Endothelial cell of umbilical vein (primary cell): ENCODE measurements at regions not wholly inside any gene's neighbourhood (a gene's known extent, or its start where the extent isn't known, plus 50 kb on each side); places are given as distances from the start of the nearest gene placed in this dataset.

Experiments used
- BruUV-seq: library from RNA; stranded (reverse); fragments of 400-500 nt; replicated peaks from 2 replicates; lab custom pipeline; 2021; lab: Mats Ljungman, UMichigan
- CTCF ChIA-PET: fragments of 300-600, 350-600 bp; sonication (Branson Sonifier 250); formaldehyde crosslinking; loops from one replicate; lab custom pipeline; 2021; ENCODE audit warnings: antibody characterized with exemption, inconsistent platforms; lab: Charles Lee
- POLR2A ChIA-PET: fragments of 300-600, 350-600 bp; sonication (Branson Sonifier 250); formaldehyde crosslinking; loops from one replicate; lab custom pipeline; 2021; ENCODE audit warnings: antibody characterized with exemption, inconsistent platforms; lab: Charles Lee
- DNase-seq: peaks from one replicate; pipeline ENCODE4 v3.0.0-alpha.2; 2011; ENCODE audit warnings: low read depth, low spot score
- FAIRE-seq: peaks from 2 replicates; lab custom pipeline; 2011; peaks lifted over from hg19 to GRCh38; lab: Jason Lieb, UNC
- H2AFZ ChIP-seq: 2 replicates; pipeline ENCODE4 v1.6.0; 2012; ENCODE audit warnings: low read depth, low read length, control low read depth, inconsistent platforms
- H3K27ac ChIP-seq: 2 replicates; pipeline ENCODE4 v1.5.1; 2011; ENCODE audit warnings: low read depth, mild to moderate bottlenecking, control low read depth, low read length, moderate library complexity; ENCODE audit not compliant: insufficient read depth
- H3K27me3 ChIP-seq, 2 experiments: 2 replicates each; pipeline versions ENCODE4 v1.6.0 to v1.6.1; 2011; ENCODE audit warnings: low read length in 2 of 2, mixed read lengths in 1 of 2; ENCODE audit not compliant: control insufficient read depth in 2 of 2, insufficient read depth in 2 of 2
- H3K36me3 ChIP-seq, 2 experiments: 2 replicates in 1 of 2; 3 replicates in 1 of 2; pipeline ENCODE4 v1.5.1; 2011; ENCODE audit warnings: low read length in 2 of 2, mild to moderate bottlenecking in 1 of 2, moderate library complexity in 1 of 2; ENCODE audit not compliant: control insufficient read depth in 2 of 2, insufficient read depth in 2 of 2; ENCODE audit errors: extremely low read depth in 1 of 2
- H3K4me1 ChIP-seq: 3 replicates; pipeline ENCODE4 v1.5.1; 2011; ENCODE audit warnings: mild to moderate bottlenecking, low read length; ENCODE audit not compliant: control insufficient read depth, insufficient read depth; ENCODE audit errors: extremely low read depth
- H3K4me2 ChIP-seq: 2 replicates; pipeline ENCODE4 v1.6.1; 2011; ENCODE audit warnings: low read length, control low read depth, mixed read lengths; ENCODE audit not compliant: insufficient read depth
- H3K4me3 ChIP-seq, 3 experiments: fragments of 200-600 bp in 1 of 3; sonication (generic), shearing (Covaris generic) in 1 of 3; replicated peaks in 1 of 3; 2 replicates each; pipeline ENCODE4 v1.5.1; 2011 to 2016; ENCODE audit warnings: control low read depth in 3 of 3, low read length in 3 of 3, mild to moderate bottlenecking in 2 of 3, inconsistent platforms in 1 of 3, low read depth in 1 of 3, moderate library complexity in 1 of 3; ENCODE audit not compliant: insufficient read depth in 1 of 3
- H3K79me2 ChIP-seq: 2 replicates; pipeline ENCODE4 v1.6.0; 2012; ENCODE audit warnings: low read length, inconsistent platforms; ENCODE audit not compliant: control insufficient read depth, insufficient read depth
- H3K9ac ChIP-seq: replicated peaks from 2 replicates; pipeline ENCODE3; 2011; ENCODE audit warnings: low read length, control low read depth; ENCODE audit not compliant: insufficient read depth; ENCODE audit errors: extremely low read depth
- H3K9me1 ChIP-seq: replicated peaks from 3 replicates; pipeline ENCODE4 v1.6.0; 2011; ENCODE audit warnings: mild to moderate bottlenecking, low read length; ENCODE audit not compliant: control insufficient read depth, insufficient read depth; ENCODE audit errors: extremely low read depth
- H3K9me3 ChIP-seq: replicated peaks from 2 replicates; pipeline ENCODE4 v1.5.1; 2012; ENCODE audit warnings: low read length, inconsistent platforms; ENCODE audit not compliant: control insufficient read depth, insufficient read depth
- H4K20me1 ChIP-seq: replicated peaks from 2 replicates; pipeline ENCODE3; 2011; ENCODE audit warnings: mild to moderate bottlenecking, low read length; ENCODE audit not compliant: control insufficient read depth, insufficient read depth; ENCODE audit errors: extremely low read depth
- CTCF ChIP-seq, 2 donors: IDR thresholded peaks; 1 replicate in 1 of 2; 2 replicates in 1 of 2; pipeline ENCODE4 v1.5.1; 2011; ENCODE audit warnings: low read length in 2 of 2, mild to moderate bottlenecking in 2 of 2, moderate library complexity in 2 of 2, control low read depth in 1 of 2, inconsistent platforms in 1 of 2, low read depth in 1 of 2; ENCODE audit not compliant: insufficient read depth in 1 of 2; ENCODE audit errors: extremely low read depth in 1 of 2
- FOS ChIP-seq: IDR thresholded peaks from 2 replicates; pipeline ENCODE4 v1.6.1; 2011; ENCODE audit warnings: mild to moderate bottlenecking, low read length, moderate library complexity, borderline replicate concordance; ENCODE audit not compliant: insufficient read depth
- GATA2 ChIP-seq: IDR thresholded peaks from 2 replicates; pipeline ENCODE4 v1.7.0; 2011; ENCODE audit warnings: low read depth, mild to moderate bottlenecking, moderate library complexity, mixed read lengths, low read length; ENCODE audit not compliant: insufficient read length, insufficient read depth
- JUN ChIP-seq: IDR thresholded peaks from 2 replicates; pipeline ENCODE4 v1.6.1; 2011; ENCODE audit warnings: borderline replicate concordance, low read depth; ENCODE audit not compliant: insufficient read length, insufficient read depth
- MAX ChIP-seq: IDR thresholded peaks from 2 replicates; pipeline ENCODE4 v1.6.1; 2011; ENCODE audit not compliant: insufficient read depth, insufficient read length
- MYC ChIP-seq: IDR thresholded peaks from one replicate; pipeline ENCODE4 v1.6.1; 2011; ENCODE audit warnings: mild to moderate bottlenecking, low read depth, low read length
- POLR2A ChIP-seq: IDR thresholded peaks from 2 replicates; pipeline ENCODE4 v1.6.1; 2012; ENCODE audit warnings: low read depth, mild to moderate bottlenecking, control low read depth, low read length
- POLR2AphosphoS5 ChIP-seq: IDR thresholded peaks from 2 replicates; pipeline ENCODE4 v1.6.1; 2012; ENCODE audit warnings: low read depth, mild to moderate bottlenecking, control low read depth, low read length, moderate library complexity; ENCODE audit not compliant: insufficient read depth
- dilution Hi-C: fragments of 300-500 bp; cut with MboI; formaldehyde crosslinking; loops from one replicate; pipeline ENCODE4 v1.15.0; 2019; ENCODE audit warnings: low sequenced_read_pairs; ENCODE audit not compliant: extremely low pct_ligation_motif_present
- intact Hi-C: fragments of 100-400 bp; cut with micrococcal nuclease; formaldehyde crosslinking; loops from one replicate; pipeline ENCODE4 v1.10.0; 2022

DNA sequence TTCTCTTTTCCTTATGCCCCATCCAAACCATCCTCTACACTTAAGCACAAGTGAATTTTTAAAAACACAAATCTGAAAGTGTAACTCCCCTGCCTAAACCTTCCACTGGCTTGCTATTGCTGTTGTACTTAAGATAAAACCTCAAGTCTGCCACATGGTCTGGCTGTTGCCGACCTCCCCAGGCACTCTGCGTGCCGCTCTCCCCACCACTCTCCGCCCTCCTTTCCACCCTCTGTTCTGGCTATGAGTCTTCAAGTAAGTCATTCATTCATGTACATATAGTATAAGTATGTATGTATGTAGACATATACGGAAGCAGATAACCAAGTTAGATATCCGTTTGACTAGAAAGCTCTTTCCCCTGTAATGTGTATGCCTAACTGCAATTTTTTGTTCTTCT, 94.7 kb upstream of the ANKRD55 start:
- no peak for TF ChIP-seq JUN
- no peak for TF ChIP-seq POLR2A
- no peak for TF ChIP-seq FOS
- no peak for TF ChIP-seq CTCF (IDR thresholded peaks at IDR 0.05; ENCODE audit: extremely low read depth in 1 of 2, insufficient read depth in 1 of 2, low read depth in 1 of 2, low read length in 2 of 2)
- TF ChIP-seq MAX, result no peak
- H3K36me3 ChIP-seq, result no peaks in the 10 kb centered on the region
- intact Hi-C loops, result no loop called here
- dilution Hi-C loops, result no loop called here
- H3K9me1 ChIP-seq, result no peaks in the 10 kb centered on the region
- H2AFZ ChIP-seq, result peak overlapping the region; percentile 23
- H3K4me1 ChIP-seq, result peaks cover 27% of the 10 kb centered on the region
- no peak overlapping the region for H3K4me2 ChIP-seq
- no peaks in the 10 kb centered on the region for H3K79me2 ChIP-seq
- no peaks in the 10 kb centered on the region for H4K20me1 ChIP-seq
- DNase-seq (peak; percentile 28), FAIRE-seq (no peak)
- no TSS peak for BruUV-seq
- H3K9me3 ChIP-seq, result no peaks in the 10 kb centered on the region
- H3K9ac ChIP-seq, result no peak overlapping the region
- H3K27ac ChIP-seq, result no peak overlapping the region
- no peak overlapping the region for H3K4me3 ChIP-seq
- POLR2A ChIA-PET, result no interaction called here
- CTCF ChIA-PET, result interaction anchor here (0.5 to 3.2 kb wide), 3 partner anchors 12 to 802 kb away, joined by 4 to 10 read pairs (median 6); no protein-coding TSS in a partner anchor
- no peaks in the 10 kb centered on the region for H3K27me3 ChIP-seq

DNA sequence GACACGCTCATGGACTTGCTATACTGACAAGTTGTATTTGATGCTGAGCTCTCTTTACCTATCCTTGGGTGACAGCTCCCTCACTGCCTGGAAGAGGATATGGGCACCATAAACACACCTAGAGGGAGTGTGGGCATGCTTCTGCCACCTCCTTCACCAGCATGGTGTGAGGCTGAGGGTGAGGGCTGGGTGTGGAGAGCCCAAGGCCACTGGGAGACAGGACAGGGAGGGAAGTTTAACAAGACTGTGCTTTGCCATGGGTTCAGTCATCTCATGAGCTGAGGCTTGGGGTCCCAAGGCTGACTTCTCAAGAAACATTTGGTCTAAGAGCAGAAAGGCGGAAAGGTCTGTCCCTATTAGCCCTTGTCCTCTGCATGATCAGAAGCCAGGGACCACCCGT, 93.6 kb upstream of the ANKRD55 start:
- Histone ChIP-seq H3K4me2 (no peak overlapping the region), H4K20me1 (no peaks in the 10 kb centered on the region), H3K9me1 (no peaks in the 10 kb centered on the region), H2AFZ (no peak overlapping the region), H3K4me3 (no peak overlapping the region), H3K27ac (no peak overlapping the region), H3K27me3 (no peaks in the 10 kb centered on the region), H3K36me3 (no peaks in the 10 kb centered on the region), H3K9ac (no peak overlapping the region), H3K79me2 (no peaks in the 10 kb centered on the region), H3K4me1 (peaks cover 27% of the 10 kb centered on the region), H3K9me3 (no peaks in the 10 kb centered on the region)
- no TSS peak for BruUV-seq
- POLR2A ChIA-PET, result no interaction called here
- DNase-seq, result no peak
- CTCF ChIA-PET, result interaction anchor here (1.4 kb wide), 1 partner anchor 9 kb away, joined by 4 read pairs; no protein-coding TSS in a partner anchor
- TF ChIP-seq POLR2AphosphoS5 (no peak), GATA2 (no peak), CTCF (IDR thresholded peaks at IDR 0.05; ENCODE audit: extremely low read depth in 1 of 2, insufficient read depth in 1 of 2, low read depth in 1 of 2, low read length in 2 of 2) (no peak), FOS (no peak), POLR2A (no peak), MYC (no peak)
- dilution Hi-C loops (no loop called here), intact Hi-C loops (no loop called here)
- FAIRE-seq, result no peak
